ENCODE measurements at regions not wholly inside any gene's neighbourhood (a gene's known extent, or its start where the extent isn't known, plus 50 kb on each side); places are given as distances from the start of the nearest gene placed in this dataset.

GRCh38 chr15:91499774-91500383 is 353.6 kb upstream of the SLCO3A1 start:
- no peak overlapping the region for H3K4me3 Mint-ChIP-seq
- peaks cover 23% of the 10 kb centered on the region for H3K27me3 Mint-ChIP-seq (ENCODE audit: low read depth)
- H3K36me3 Mint-ChIP-seq (ENCODE audit: low read depth), result no peaks in the 10 kb centered on the region
- no peak overlapping the region for H3K27ac Mint-ChIP-seq
- no peaks in the 10 kb centered on the region for H3K9me3 Mint-ChIP-seq
- no peaks in the 10 kb centered on the region for H3K4me1 Mint-ChIP-seq (ENCODE audit: low read depth)

- Mint-ChIP-seq H3K36me3 (ENCODE audit: low read depth) (no peaks in the 10 kb centered on the region), H3K9me3 (no peaks in the 10 kb centered on the region), H3K4me3 (no peak overlapping the region)
Measured at GRCh38 chr15:91508633-91509032, 344.9 kb upstream of the SLCO3A1 start.

GRCh38 chr15:91514147-91514546 is 339.4 kb upstream of the SLCO3A1 start:
- Mint-ChIP-seq H3K27me3 (ENCODE audit: low read depth) (peaks cover 10% of the 10 kb centered on the region), H3K27ac (no peak overlapping the region), H3K9me3 (no peaks in the 10 kb centered on the region), H3K4me1 (ENCODE audit: low read depth) (peaks cover 9% of the 10 kb centered on the region), H3K36me3 (ENCODE audit: low read depth) (no peaks in the 10 kb centered on the region), H3K4me3 (no peak overlapping the region)

More at GRCh38 chr15:91508633-91509032, 344.9 kb upstream of the SLCO3A1 start:
- Mint-ChIP-seq H3K4me1 (ENCODE audit: low read depth) (no peaks in the 10 kb centered on the region), H3K27me3 (ENCODE audit: low read depth) (peaks cover 14% of the 10 kb centered on the region), H3K27ac (no peak overlapping the region)

GRCh38 chr15:91515188-91515754 is 338.2 kb upstream of the SLCO3A1 start:
- Mint-ChIP-seq H3K4me3 (no peak overlapping the region), H3K9me3 (no peaks in the 10 kb centered on the region), H3K27ac (no peak overlapping the region), H3K36me3 (ENCODE audit: low read depth) (no peaks in the 10 kb centered on the region), H3K27me3 (ENCODE audit: low read depth) (peaks cover 12% of the 10 kb centered on the region), H3K4me1 (ENCODE audit: low read depth) (peaks cover 9% of the 10 kb centered on the region)

GRCh38 chr15:91516866-91517265 is 336.6 kb upstream of the SLCO3A1 start:
- H3K27ac Mint-ChIP-seq, result no peak overlapping the region

GRCh38 chr15:91517491-91518200 is 335.9 kb upstream of the SLCO3A1 start:
- no peak overlapping the region for H3K4me3 Mint-ChIP-seq
- H3K27me3 Mint-ChIP-seq (ENCODE audit: low read depth), result peaks cover 12% of the 10 kb centered on the region
- H3K36me3 Mint-ChIP-seq (ENCODE audit: low read depth), result no peaks in the 10 kb centered on the region
- no peaks in the 10 kb centered on the region for H3K9me3 Mint-ChIP-seq
- H3K4me1 Mint-ChIP-seq (ENCODE audit: low read depth), result peaks cover 9% of the 10 kb centered on the region
- H3K27ac Mint-ChIP-seq, result no peak overlapping the region

More at GRCh38 chr15:91516866-91517265, 336.6 kb upstream of the SLCO3A1 start:
- Mint-ChIP-seq H3K4me1 (ENCODE audit: low read depth) (peaks cover 9% of the 10 kb centered on the region), H3K4me3 (no peak overlapping the region), H3K9me3 (no peaks in the 10 kb centered on the region), H3K36me3 (ENCODE audit: low read depth) (no peaks in the 10 kb centered on the region), H3K27me3 (ENCODE audit: low read depth) (peaks cover 16% of the 10 kb centered on the region)

GRCh38 chr15:91520850-91521249 is 332.7 kb upstream of the SLCO3A1 start:
- no peaks in the 10 kb centered on the region for H3K9me3 Mint-ChIP-seq
- peaks cover 16% of the 10 kb centered on the region for H3K4me1 Mint-ChIP-seq (ENCODE audit: low read depth)
- H3K27ac Mint-ChIP-seq, result no peak overlapping the region
- H3K4me3 Mint-ChIP-seq, result no peak overlapping the region
- no peaks in the 10 kb centered on the region for H3K36me3 Mint-ChIP-seq (ENCODE audit: low read depth)
- H3K27me3 Mint-ChIP-seq (ENCODE audit: low read depth), result peaks cover 6% of the 10 kb centered on the region

GRCh38 chr15:91521548-91521947 is 332.0 kb upstream of the SLCO3A1 start:
- Mint-ChIP-seq H3K36me3 (ENCODE audit: low read depth) (no peaks in the 10 kb centered on the region), H3K27ac (no peak overlapping the region), H3K4me1 (ENCODE audit: low read depth) (peaks cover 19% of the 10 kb centered on the region), H3K9me3 (no peaks in the 10 kb centered on the region), H3K4me3 (no peak overlapping the region), H3K27me3 (ENCODE audit: low read depth) (peaks cover 6% of the 10 kb centered on the region)

GRCh38 chr15:91521996-91522395 is 331.5 kb upstream of the SLCO3A1 start:
- H3K27me3 Mint-ChIP-seq (ENCODE audit: low read depth), result peaks cover 9% of the 10 kb centered on the region
- H3K9me3 Mint-ChIP-seq, result no peaks in the 10 kb centered on the region
- no peak overlapping the region for H3K4me3 Mint-ChIP-seq
- H3K36me3 Mint-ChIP-seq (ENCODE audit: low read depth), result no peaks in the 10 kb centered on the region
- H3K4me1 Mint-ChIP-seq (ENCODE audit: low read depth), result peaks cover 19% of the 10 kb centered on the region
- H3K27ac Mint-ChIP-seq, result no peak overlapping the region

GRCh38 chr15:91522605-91523332 is 330.7 kb upstream of the SLCO3A1 start:
- H3K27me3 Mint-ChIP-seq (ENCODE audit: low read depth), result peaks cover 14% of the 10 kb centered on the region
- no peaks in the 10 kb centered on the region for H3K36me3 Mint-ChIP-seq (ENCODE audit: low read depth)
- peaks cover 17% of the 10 kb centered on the region for H3K4me1 Mint-ChIP-seq (ENCODE audit: low read depth)
- no peaks in the 10 kb centered on the region for H3K9me3 Mint-ChIP-seq
- H3K4me3 Mint-ChIP-seq, result no peak overlapping the region
- H3K27ac Mint-ChIP-seq, result no peak overlapping the region

- Mint-ChIP-seq H3K27me3 (ENCODE audit: low read depth) (peaks cover 14% of the 10 kb centered on the region), H3K4me1 (ENCODE audit: low read depth) (peaks cover 17% of the 10 kb centered on the region), H3K9me3 (no peaks in the 10 kb centered on the region), H3K27ac (no peak overlapping the region), H3K36me3 (ENCODE audit: low read depth) (no peaks in the 10 kb centered on the region), H3K4me3 (no peak overlapping the region)
Measured at GRCh38 chr15:91523596-91523995, 329.9 kb upstream of the SLCO3A1 start.

- Mint-ChIP-seq H3K36me3 (ENCODE audit: low read depth) (no peaks in the 10 kb centered on the region), H3K27me3 (ENCODE audit: low read depth) (peaks cover 14% of the 10 kb centered on the region), H3K4me3 (no peak overlapping the region), H3K9me3 (no peaks in the 10 kb centered on the region), H3K27ac (no peak overlapping the region), H3K4me1 (ENCODE audit: low read depth) (peaks cover 26% of the 10 kb centered on the region)
Measured at GRCh38 chr15:91524534-91524933, 329.0 kb upstream of the SLCO3A1 start.

- Mint-ChIP-seq H3K27ac (no peak overlapping the region), H3K36me3 (ENCODE audit: low read depth) (no peaks in the 10 kb centered on the region), H3K9me3 (no peaks in the 10 kb centered on the region), H3K4me3 (no peak overlapping the region), H3K27me3 (ENCODE audit: low read depth) (peaks cover 8% of the 10 kb centered on the region), H3K4me1 (ENCODE audit: low read depth) (peaks cover 33% of the 10 kb centered on the region)
Measured at GRCh38 chr15:91525751-91526150, 327.8 kb upstream of the SLCO3A1 start.

- Mint-ChIP-seq H3K36me3 (ENCODE audit: low read depth) (no peaks in the 10 kb centered on the region), H3K27me3 (ENCODE audit: low read depth) (peaks cover 8% of the 10 kb centered on the region), H3K4me1 (ENCODE audit: low read depth) (peaks cover 33% of the 10 kb centered on the region), H3K27ac (no peak overlapping the region), H3K4me3 (no peak overlapping the region), H3K9me3 (no peaks in the 10 kb centered on the region)
Measured at GRCh38 chr15:91526424-91526823, 327.1 kb upstream of the SLCO3A1 start.
